ENCODE measurements at regions not wholly inside any gene's neighbourhood (a gene's known extent, or its start where the extent isn't known, plus 50 kb on each side); places are given as distances from the start of the nearest gene placed in this dataset.

- no peak for DNase-seq (ENCODE audit: low read depth)
Measured at GRCh38 chr3:46113608-46114007, 86.3 kb upstream of the XCR1 start.

DNA sequence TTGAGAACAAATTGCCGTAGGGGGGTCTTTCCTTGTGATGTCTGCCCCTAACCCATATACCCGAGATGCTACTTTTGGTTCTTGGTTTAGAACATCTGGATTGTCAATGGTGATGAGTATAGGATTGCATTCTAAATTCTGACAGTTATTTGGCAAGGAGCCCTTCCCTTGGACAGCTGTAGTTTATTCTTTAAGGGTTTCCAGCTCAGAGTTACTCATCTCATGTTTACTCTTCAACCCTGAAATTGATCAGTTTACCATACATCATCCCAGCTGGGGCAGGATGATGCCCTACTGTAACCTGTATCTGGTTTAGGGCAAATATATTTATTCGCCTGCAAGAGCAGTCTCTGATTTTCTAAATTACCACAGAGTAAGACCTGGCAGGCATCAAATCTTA, 85.7 kb upstream of the XCR1 start:
- DNase-seq (ENCODE audit: low read depth), result no peak

GRCh38 chr3:46112296-46112695, 85.0 kb upstream of the XCR1 start:
- DNase-seq (ENCODE audit: low read depth), result no peak

DNA sequence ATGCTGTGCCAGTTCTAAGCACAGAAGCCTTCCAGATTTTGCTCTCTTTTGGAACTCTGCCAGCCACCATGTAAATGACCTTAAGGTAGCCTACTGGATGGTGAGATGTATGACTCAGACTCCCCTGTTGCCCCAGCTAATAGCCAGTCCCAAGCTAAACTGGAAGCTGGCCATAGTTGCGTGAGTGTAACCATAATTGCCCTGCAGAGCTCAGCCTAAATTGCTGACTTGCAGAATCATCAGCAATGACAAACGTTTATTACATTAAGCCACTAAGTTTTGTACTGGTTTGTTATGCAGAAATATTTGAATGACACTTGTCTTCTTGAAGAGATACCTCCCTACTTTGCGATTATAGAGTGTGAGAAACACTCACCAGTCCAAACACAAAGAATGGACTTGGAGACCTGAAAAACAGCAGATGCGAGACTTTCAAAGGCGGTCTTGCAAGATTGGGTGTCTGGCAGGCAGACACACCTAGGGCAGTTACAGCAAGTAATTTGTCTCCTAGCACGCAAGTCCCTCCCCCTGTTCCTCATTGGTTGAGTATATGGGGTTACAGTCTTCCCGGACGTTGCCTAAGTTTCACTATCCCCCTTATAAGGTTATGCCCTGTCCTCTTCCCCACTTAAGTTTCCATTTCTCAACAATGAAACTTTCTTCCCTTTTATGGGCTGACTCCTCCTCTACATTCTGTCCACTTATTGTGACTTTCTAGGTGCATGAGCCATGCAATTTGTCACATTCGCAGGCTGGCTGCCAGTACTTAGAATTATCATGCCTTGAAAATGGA, 83.6 kb upstream of the XCR1 start:
- DNase-seq (ENCODE audit: low read depth), result no peak

DNA sequence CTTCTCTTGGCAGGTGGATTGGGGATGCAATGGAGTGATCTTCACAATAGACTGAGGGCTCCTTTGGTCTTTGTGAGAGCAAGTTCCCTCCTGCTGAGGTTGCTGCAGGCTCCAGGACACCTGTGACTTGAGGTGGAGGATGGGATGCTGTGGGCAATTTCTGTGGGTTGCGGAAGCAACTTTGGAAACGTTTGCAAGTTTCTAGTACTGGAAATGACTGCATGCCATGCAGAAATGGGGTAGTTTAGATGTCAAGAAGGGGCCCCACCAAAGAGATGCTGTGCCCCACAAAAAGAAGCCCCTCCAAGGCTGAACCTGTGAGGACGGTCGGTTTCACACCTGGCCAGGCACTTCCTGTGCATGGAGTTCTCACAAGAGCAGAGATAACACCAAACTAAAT, 80.4 kb upstream of the XCR1 start:
- no peak for DNase-seq (ENCODE audit: low read depth)

- no peak for DNase-seq (ENCODE audit: low read depth)
Measured at GRCh38 chr3:46105306-46105919, 78.1 kb upstream of the XCR1 start.

GRCh38 chr3:46104706-46105105, 77.4 kb upstream of the XCR1 start:
- no peak for DNase-seq (ENCODE audit: low read depth)

- DNase-seq (ENCODE audit: low read depth), result no peak
Measured at GRCh38 chr3:46102780-46103130, 75.5 kb upstream of the XCR1 start.

DNA sequence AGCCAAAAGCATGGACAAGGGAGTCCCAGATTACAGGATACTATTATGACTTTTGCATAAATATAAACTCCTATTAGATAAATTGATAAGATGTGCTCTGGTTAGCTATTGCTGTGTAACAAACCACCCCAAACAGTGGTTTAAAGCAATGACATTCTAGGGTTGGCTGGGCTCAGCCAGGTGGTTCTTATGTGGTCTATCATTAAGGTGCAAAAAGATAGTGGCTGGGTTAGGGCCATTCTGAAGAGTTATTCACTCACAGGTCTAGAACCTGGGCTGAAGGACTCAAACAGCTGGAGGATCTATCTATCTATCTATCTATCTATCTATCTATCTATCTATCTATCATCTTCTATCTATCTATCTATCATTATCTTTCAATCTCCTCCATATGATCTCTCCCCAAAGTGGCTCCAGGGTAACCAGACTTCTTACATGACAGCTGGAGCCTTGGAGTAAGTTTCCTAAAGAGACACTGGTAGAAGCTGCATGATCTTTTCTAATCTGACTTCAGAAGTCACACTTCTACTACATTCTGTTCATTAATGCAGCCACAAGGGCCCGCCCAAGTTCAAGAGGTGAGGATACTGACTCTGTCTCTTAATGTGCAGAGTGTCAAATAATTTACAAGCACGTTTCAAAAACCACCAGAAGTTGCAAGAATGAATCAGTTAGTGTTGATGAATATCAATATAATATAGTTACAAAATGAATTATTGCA, 74.9 kb upstream of the XCR1 start:
- DNase-seq (ENCODE audit: low read depth), result no peak

DNA sequence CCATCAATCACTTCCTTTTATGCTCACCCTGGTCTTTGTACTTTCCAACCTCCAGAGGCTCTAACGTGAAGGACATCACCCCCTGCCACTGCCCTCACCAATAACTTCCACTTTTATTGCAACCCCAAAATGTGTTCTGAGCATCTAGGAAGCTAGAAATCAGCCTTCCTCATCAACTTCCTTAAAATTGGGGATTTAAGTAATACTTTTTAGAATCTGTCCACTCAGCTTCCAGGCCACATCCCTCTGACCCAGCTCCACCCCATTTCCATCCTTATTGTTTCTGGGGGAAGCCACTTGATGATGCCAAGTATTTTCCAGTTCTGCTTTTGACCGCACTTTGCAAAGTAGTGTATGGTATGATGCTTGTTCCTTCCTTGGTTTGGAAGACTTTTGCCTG, 73.5 kb upstream of the XCR1 start:
- no peak for DNase-seq (ENCODE audit: low read depth)

GRCh38 chr3:46098319-46098761, 71.1 kb upstream of the XCR1 start:
- no peak for DNase-seq (ENCODE audit: low read depth)

- no peak for DNase-seq (ENCODE audit: low read depth)
Measured at GRCh38 chr3:46097691-46098241, 70.5 kb upstream of the XCR1 start.

DNA sequence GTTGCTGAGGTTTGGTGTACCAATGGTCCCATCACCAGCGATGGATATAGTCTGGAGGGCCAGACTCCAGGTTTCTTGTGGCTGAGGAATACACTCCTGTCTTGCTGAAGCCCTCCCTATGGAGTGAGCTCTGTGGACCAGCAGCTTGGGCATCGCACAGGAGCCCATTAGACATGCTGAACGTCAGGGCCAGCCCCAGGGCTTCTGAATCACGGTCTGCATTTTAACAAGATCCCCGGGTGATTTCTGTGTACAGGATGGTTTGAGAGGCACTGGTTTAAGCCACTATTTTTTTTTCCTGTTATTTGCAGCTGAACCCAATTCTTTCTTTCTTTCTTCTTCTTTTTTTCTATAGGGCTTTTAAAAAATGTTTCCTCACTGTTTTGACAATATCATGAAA, 69.5 kb upstream of the XCR1 start:
- no peak for DNase-seq (ENCODE audit: low read depth)

- no peak for DNase-seq (ENCODE audit: low read depth)
Measured at GRCh38 chr3:46096336-46096735, 69.1 kb upstream of the XCR1 start.

GRCh38 chr3:46095307-46095706, 68.0 kb upstream of the XCR1 start:
- no peak for DNase-seq (ENCODE audit: low read depth)

DNA sequence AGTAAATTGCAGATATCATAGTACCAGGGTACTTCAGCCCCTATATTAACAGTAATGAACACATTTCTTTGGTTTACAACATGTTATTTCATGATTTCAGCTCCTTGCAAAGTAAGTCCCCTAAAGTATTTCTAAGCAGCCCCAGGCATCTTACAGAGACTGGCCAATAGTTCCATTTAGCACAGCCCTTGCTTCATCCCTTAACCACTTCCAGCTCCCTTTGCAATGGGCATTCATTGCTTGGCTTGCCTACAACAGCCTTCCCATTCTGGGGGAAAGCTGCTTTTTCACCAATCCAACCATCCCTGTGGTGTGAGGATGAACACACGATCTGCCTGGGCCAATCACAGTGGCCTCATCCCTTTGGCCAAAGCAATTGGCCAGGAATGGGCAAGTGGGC, 67.2 kb upstream of the XCR1 start:
- DNase-seq (ENCODE audit: low read depth), result no peak

DNA sequence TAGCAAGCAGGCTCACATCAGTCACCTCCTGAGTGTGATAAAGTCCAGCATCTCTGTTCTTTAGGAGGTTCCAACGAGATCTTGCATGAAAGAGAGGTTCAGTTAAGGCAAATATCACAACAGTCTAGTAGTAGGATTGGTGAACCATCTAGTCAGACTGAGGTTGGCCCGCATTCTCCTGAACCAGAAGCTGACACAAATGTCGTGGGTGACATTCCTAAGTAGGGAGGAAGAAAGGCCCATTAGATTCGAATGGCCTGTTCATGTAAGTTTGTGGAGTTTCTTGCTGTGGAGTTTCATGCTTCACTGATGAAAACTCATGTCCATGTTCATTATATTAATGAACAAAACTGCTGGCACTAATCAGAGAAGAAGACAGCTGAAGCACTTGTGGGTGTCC, 66.7 kb upstream of the XCR1 start:
- DNase-seq (ENCODE audit: low read depth), result no peak

GRCh38 chr3:46093327-46093942, 66.2 kb upstream of the XCR1 start:
- DNase-seq (ENCODE audit: low read depth), result no peak

DNA sequence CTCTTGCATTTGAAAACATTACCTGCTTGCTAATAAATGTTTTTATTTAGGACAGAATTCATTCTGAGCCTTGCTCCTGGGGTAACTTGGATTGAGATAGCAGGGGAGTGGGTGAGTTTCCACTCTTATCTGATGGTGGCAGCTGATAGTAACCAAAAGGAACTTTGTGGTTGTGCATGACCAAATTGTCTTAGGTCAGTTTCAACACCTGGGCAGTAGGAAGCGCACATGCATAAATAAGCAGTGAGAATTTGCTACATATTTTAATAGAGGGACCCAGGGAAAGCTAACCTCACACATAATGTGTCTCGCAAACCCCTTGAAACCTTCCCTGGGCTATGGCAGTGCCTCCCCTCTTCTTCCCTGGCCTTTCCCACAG, 65.4 kb upstream of the XCR1 start:
- no peak for DNase-seq (ENCODE audit: low read depth)

- no peak for DNase-seq (ENCODE audit: low read depth)
Measured at GRCh38 chr3:46091741-46092701, 64.7 kb upstream of the XCR1 start.

DNA sequence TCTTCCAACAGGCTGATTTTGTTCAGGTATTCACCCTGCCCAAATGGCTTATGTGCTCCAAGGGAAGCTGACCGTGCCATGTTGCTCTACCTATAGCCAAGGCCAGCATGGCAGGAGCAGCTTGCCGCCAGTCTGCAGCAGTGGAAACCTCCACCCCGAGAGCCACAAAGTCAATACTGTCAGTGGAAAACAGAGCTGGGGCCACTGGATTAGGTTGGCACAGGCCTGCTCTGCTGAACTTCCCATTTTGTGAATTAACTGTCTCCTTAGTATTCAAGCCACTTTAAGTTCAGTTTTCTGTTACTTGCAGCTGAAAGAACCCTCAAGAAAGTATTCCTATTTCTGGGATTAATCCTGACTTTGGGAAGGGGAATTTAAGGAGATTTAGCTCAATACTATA, 63.8 kb upstream of the XCR1 start:
- DNase-seq (ENCODE audit: low read depth), result no peak

All from stimulated activated CD8-positive, alpha-beta memory T cell treated with anti-CD3 and anti-CD28 coated beads, Interleukin-4, amount 100 ng/mL, for 24 hours (primary cell).